H1 (cell line): ENCODE measurements at regions not wholly inside any gene's neighbourhood (a gene's known extent, or its start where the extent isn't known, plus 50 kb on each side); places are given as distances from the start of the nearest gene placed in this dataset.
A peak's percentile ranks its signal among the peaks of the same experiment; 100 is the strongest.

Experiments used
- CTCF ChIA-PET: fragments of 300-600 bp; sonication (Branson Sonifier 250); formaldehyde crosslinking; loops from one replicate; lab custom pipeline; 2021; ENCODE audit not compliant: partially characterized antibody; lab: Charles Lee
- POLR2A ChIA-PET: fragments of 300-600 bp; sonication (Branson Sonifier 250); formaldehyde crosslinking; loops from one replicate; lab custom pipeline; 2021; ENCODE audit warnings: inconsistent platforms; ENCODE audit not compliant: partially characterized antibody; lab: Charles Lee
- DNase-seq, 2 experiments: peaks; one replicate each; pipeline versions ENCODE4 v3.0.0 to v3.0.0-alpha.2; 2010 to 2022; ENCODE audit warnings: low spot score in 2 of 2, low read depth in 1 of 2, mixed read lengths in 1 of 2
- FAIRE-seq: peaks from 2 replicates; lab custom pipeline; 2011; peaks lifted over from hg19 to GRCh38; lab: Jason Lieb, UNC
- H2AFZ ChIP-seq: 2 replicates; pipeline ENCODE4 v1.8.1; 2012; ENCODE audit warnings: low read length, inconsistent platforms
- H2AK5ac ChIP-seq: 2 replicates; pipeline ENCODE4 v1.6.1; 2013; ENCODE audit warnings: low read depth, low read length
- H2BK120ac ChIP-seq: replicated peaks from 2 replicates; pipeline ENCODE3; 2013; ENCODE audit warnings: low read depth, low read length, inconsistent platforms
- H2BK12ac ChIP-seq: 2 replicates; pipeline ENCODE4 v1.6.1; 2013; ENCODE audit warnings: low read depth, low read length
- H2BK15ac ChIP-seq: 2 replicates; pipeline ENCODE4 v1.6.1; 2013; ENCODE audit warnings: low read length
- H2BK20ac ChIP-seq: 2 replicates; pipeline ENCODE4 v1.6.1; 2013; ENCODE audit warnings: low read length
- H2BK5ac ChIP-seq: 2 replicates; pipeline ENCODE4 v1.6.1; 2013; ENCODE audit warnings: low read depth, low read length
- H3K14ac ChIP-seq: 2 replicates; pipeline ENCODE4 v1.6.1; 2013; ENCODE audit warnings: inconsistent platforms; ENCODE audit not compliant: insufficient read length
- H3K18ac ChIP-seq: 2 replicates; pipeline ENCODE4 v1.6.1; 2013; ENCODE audit warnings: low read length; ENCODE audit errors: extremely low read depth
- H3K23ac ChIP-seq: 2 replicates; pipeline ENCODE4 v1.6.1; 2013; ENCODE audit warnings: inconsistent platforms; ENCODE audit not compliant: insufficient read length
- H3K23me2 ChIP-seq: 2 replicates; pipeline ENCODE4 v1.6.1; 2013; ENCODE audit warnings: low read depth, low read length
- H3K27ac ChIP-seq: 2 replicates; pipeline ENCODE4 v1.6.1; 2011; ENCODE audit warnings: low read depth, low read length, inconsistent platforms
- H3K27me3 ChIP-seq, 4 experiments: replicated peaks in 1 of 4; 1 replicate in 1 of 4; 2 replicates in 3 of 4; pipeline versions ENCODE4 v1.6.1 to v1.8.1; 2011 to 2013; ENCODE audit warnings: low read length in 3 of 4, mild to moderate bottlenecking in 3 of 4, inconsistent platforms in 2 of 4, mixed read lengths in 2 of 4, moderate library complexity in 1 of 4; ENCODE audit not compliant: control insufficient read depth in 3 of 4, insufficient read depth in 3 of 4; ENCODE audit errors: extremely low read depth in 1 of 4
- H3K36me3 ChIP-seq, 4 experiments: 2 replicates each; pipeline versions ENCODE4 v1.6.1 to v1.8.1; 2011 to 2013; ENCODE audit warnings: mild to moderate bottlenecking in 4 of 4, low read length in 3 of 4, moderate library complexity in 2 of 4, control low read depth in 1 of 4, inconsistent platforms in 1 of 4; ENCODE audit not compliant: insufficient read depth in 4 of 4, control insufficient read depth in 2 of 4
- H3K4ac ChIP-seq: replicated peaks from 2 replicates; pipeline ENCODE3; 2013; ENCODE audit warnings: low read length, low read depth, mixed read lengths, inconsistent platforms; ENCODE audit not compliant: insufficient read length
- H3K4me1 ChIP-seq, 4 experiments: replicated peaks in 1 of 4; 1 replicate in 1 of 4; 2 replicates in 3 of 4; pipeline versions ENCODE4 v1.6.1 to v1.8.1; 2011 to 2013; ENCODE audit warnings: low read length in 3 of 4, inconsistent platforms in 2 of 4, mixed read lengths in 1 of 4; ENCODE audit not compliant: insufficient read depth in 4 of 4, control insufficient read depth in 3 of 4
- H3K4me2 ChIP-seq, 2 experiments: 2 replicates each; pipeline versions ENCODE4 v1.6.1 to v1.8.1; 2011 to 2013; ENCODE audit warnings: low read depth in 2 of 2, low read length in 2 of 2, control low read depth in 1 of 2, inconsistent platforms in 1 of 2, mild to moderate bottlenecking in 1 of 2; ENCODE audit not compliant: insufficient read depth in 1 of 2
- H3K4me3 ChIP-seq, 4 experiments: fragments of 200-600, 300-600 bp in 1 of 4; sonication (generic), shearing (Covaris generic), sonication (Bioruptor Twin) in 1 of 4; 2 replicates each; pipeline versions ENCODE4 v1.5.1 to v1.8.1; 2011 to 2016; ENCODE audit warnings: low read length in 4 of 4, low read depth in 3 of 4, control low read depth in 2 of 4, inconsistent platforms in 2 of 4, mild to moderate bottlenecking in 2 of 4, mixed read lengths in 1 of 4, moderate library complexity in 1 of 4; ENCODE audit not compliant: insufficient read depth in 2 of 4; ENCODE audit errors: extremely low read depth in 1 of 4
- H3K56ac ChIP-seq: replicated peaks from 2 replicates; pipeline ENCODE3; 2013; ENCODE audit warnings: low read depth, mild to moderate bottlenecking, mixed read lengths, low read length, inconsistent platforms; ENCODE audit not compliant: insufficient read length
- H3K79me1 ChIP-seq: 2 replicates; pipeline ENCODE4 v1.6.1; 2013; ENCODE audit warnings: low read depth, low read length, control low read depth
- H3K79me2 ChIP-seq, 2 experiments: 2 replicates each; pipeline versions ENCODE4 v1.6.1 to v1.8.1; 2012 to 2013; ENCODE audit warnings: low read length in 2 of 2, mild to moderate bottlenecking in 2 of 2, inconsistent platforms in 1 of 2; ENCODE audit not compliant: insufficient read depth in 2 of 2, control insufficient read depth in 1 of 2
- H3K9ac ChIP-seq, 4 experiments: replicated peaks in 1 of 4; 1 replicate in 1 of 4; 2 replicates in 3 of 4; pipeline versions ENCODE4 v1.6.1 to v1.8.1; 2011 to 2013; ENCODE audit warnings: low read depth in 3 of 4, low read length in 3 of 4, control low read depth in 2 of 4, mild to moderate bottlenecking in 2 of 4, moderate library complexity in 2 of 4, inconsistent platforms in 1 of 4; ENCODE audit errors: extremely low read depth in 1 of 4
- H3K9me3 ChIP-seq, 2 experiments: 2 replicates each; pipeline versions ENCODE4 v1.6.1 to v1.8.1; 2012 to 2013; ENCODE audit warnings: mild to moderate bottlenecking in 2 of 2, moderate library complexity in 2 of 2, control low read depth in 1 of 2, inconsistent platforms in 1 of 2, low read depth in 1 of 2, low read length in 1 of 2, mixed read lengths in 1 of 2; ENCODE audit not compliant: insufficient read depth in 2 of 2
- H4K20me1 ChIP-seq, 2 experiments: replicated peaks in 1 of 2; 2 replicates each; pipeline versions ENCODE3 to v1.8.1; 2011 to 2013; ENCODE audit warnings: inconsistent platforms in 2 of 2, low read length in 2 of 2, mild to moderate bottlenecking in 1 of 2; ENCODE audit not compliant: insufficient read depth in 2 of 2, control insufficient read depth in 1 of 2
- H4K5ac ChIP-seq: 2 replicates; pipeline ENCODE4 v1.6.1; 2013; ENCODE audit warnings: low read length, low read depth, mixed read lengths, inconsistent platforms; ENCODE audit not compliant: insufficient read length
- H4K8ac ChIP-seq: 2 replicates; pipeline ENCODE4 v1.8.0; 2013; ENCODE audit warnings: mild to moderate bottlenecking, moderate library complexity, low read length, inconsistent platforms; ENCODE audit not compliant: insufficient read depth; ENCODE audit errors: extremely low read depth
- H4K91ac ChIP-seq: replicated peaks from 2 replicates; pipeline ENCODE3; 2013; ENCODE audit warnings: low read length, mixed read lengths, inconsistent platforms; ENCODE audit not compliant: insufficient read length
- ATF2 ChIP-seq: IDR thresholded peaks from 2 replicates; pipeline ENCODE4 v1.6.1; 2012; ENCODE audit warnings: low read length, inconsistent platforms
- GABPA ChIP-seq: IDR thresholded peaks from 2 replicates; pipeline ENCODE4 v1.6.1; 2011; ENCODE audit warnings: mild to moderate bottlenecking, low read length, moderate library complexity, borderline replicate concordance; ENCODE audit not compliant: insufficient read depth
- JUN ChIP-seq: IDR thresholded peaks from 2 replicates; pipeline ENCODE4 v1.6.1; 2011; ENCODE audit warnings: low read depth, mild to moderate bottlenecking, improper control_type of control experiment, low read length
- SAP30 ChIP-seq: fragments of 300-600 bp; sonication (generic); IDR thresholded peaks from 2 replicates; pipeline ENCODE4 v1.7.1; 2012; ENCODE audit warnings: low read length, moderate library complexity, mild to moderate bottlenecking, inconsistent platforms; ENCODE audit not compliant: insufficient read depth, insufficient replicate concordance
- WGBS, 2 experiments: shearing (Covaris generic) in 1 of 2; methylation state at CpG; one replicate each; pipeline versions ENCODE4 v1.1.6 to v1.1.7; 2013 to 2015; ENCODE audit warnings: low lambda C conversion rate in 2 of 2, mixed read lengths in 2 of 2, inconsistent platforms in 1 of 2, low coverage in 1 of 2, missing lambda C conversion rate in 1 of 2; ENCODE audit not compliant: insufficient replicate concordance in 2 of 2, insufficient coverage in 1 of 2, insufficient read length in 1 of 2; ENCODE audit errors: extremely low coverage in 1 of 2, missing lambda C conversion rate in 1 of 2; 5-methylcytosine and 5-hydroxymethylcytosine counted together

- peak overlapping the region; percentile 9 for H2AFZ ChIP-seq
Measured at GRCh38 chr1:195902779-195903178, 705.5 kb downstream of the KCNT2 start.

More at GRCh38 chr1:195902779-195903178, 705.5 kb downstream of the KCNT2 start:
- no peaks in the 10 kb centered on the region for H3K79me2 ChIP-seq
- H3K4ac ChIP-seq, result no peak overlapping the region
- H3K18ac ChIP-seq, result no peak overlapping the region
- H3K23me2 ChIP-seq, result no peaks in the 10 kb centered on the region
- no peaks in the 10 kb centered on the region for H4K20me1 ChIP-seq
- FAIRE-seq (no peak), DNase-seq (no peak)
- ChIA-PET CTCF (no interaction called here), POLR2A (no interaction called here)
- no peak overlapping the region for H4K5ac ChIP-seq
- no peak overlapping the region for H3K56ac ChIP-seq
- no peaks in the 10 kb centered on the region for H3K36me3 ChIP-seq
- no peak overlapping the region for H2BK15ac ChIP-seq
- no peak overlapping the region for H3K9ac ChIP-seq
- H2AK5ac ChIP-seq, result no peak overlapping the region
- H3K27ac ChIP-seq, result no peak overlapping the region
- H3K79me1 ChIP-seq, result no peaks in the 10 kb centered on the region
- no peak overlapping the region for H4K8ac ChIP-seq
- no peak overlapping the region for H3K23ac ChIP-seq
- H4K91ac ChIP-seq, result no peak overlapping the region
- no peak overlapping the region for H2BK12ac ChIP-seq
- H3K4me2 ChIP-seq, result no peak overlapping the region
- no peak overlapping the region for H3K14ac ChIP-seq
- H3K27me3 ChIP-seq, result no peaks in the 10 kb centered on the region
- no peak overlapping the region for H3K4me3 ChIP-seq
- no peaks in the 10 kb centered on the region for H3K4me1 ChIP-seq
- no peaks in the 10 kb centered on the region for H3K9me3 ChIP-seq
- no peak overlapping the region for H2BK20ac ChIP-seq
- WGBS, 2 experiments, result 90% methylated on average over 4 of the region's 4 CpGs; no CpG with 5 or more reads in 1 of the 2 experiments
- no peak overlapping the region for H2BK120ac ChIP-seq
- TF ChIP-seq SAP30 (no peak), GABPA (no peak), ATF2 (no peak), JUN (no peak)
- TF ChIP-seq, all 59 proteins: peak for 0
- no peak overlapping the region for H2BK5ac ChIP-seq
